Posterior vena cava (tissue), 2 donors: ENCODE measurements at regions not wholly inside any gene's neighbourhood (a gene's known extent, or its start where the extent isn't known, plus 50 kb on each side); places are given as distances from the start of the nearest gene placed in this dataset.
"Not testable (repeated sequence)": the region's sequence is repeated elsewhere in the genome, so short reads cannot be mapped to it uniquely, and the experiment has no call there.

Experiments
- DNase-seq: peaks from one replicate; pipeline ENCODE4 v3.0.0-alpha.2; 2020; ENCODE audit warnings: low spot score
- intact Hi-C, 2 donors: fragments of 100-400 bp; cut with DNase I; formaldehyde crosslinking; loops; one replicate each; pipeline versions ENCODE4 v1.14.1 to v1.14.2; 2022 to 2023
- donor health status: DM: yes; HTN: yes; CAD: no.
- donor health status: DM: yes; HTN: yes; CAD: no.

- intact Hi-C loops, result no loop called here
- no peak for DNase-seq
Measured at GRCh38 chrX:98897191-98897590, 1512.9 kb downstream of the PCDH19 start.

- intact Hi-C loops, DNase-seq: not testable (repeated sequence)
Measured at GRCh38 chrX:98850639-98851038, 1559.4 kb downstream of the PCDH19 start.
